ENCODE measurements at regions not wholly inside any gene's neighbourhood (a gene's known extent, or its start where the extent isn't known, plus 50 kb on each side); places are given as distances from the start of the nearest gene placed in this dataset.

- TF ChIP-seq, protein P1, sequence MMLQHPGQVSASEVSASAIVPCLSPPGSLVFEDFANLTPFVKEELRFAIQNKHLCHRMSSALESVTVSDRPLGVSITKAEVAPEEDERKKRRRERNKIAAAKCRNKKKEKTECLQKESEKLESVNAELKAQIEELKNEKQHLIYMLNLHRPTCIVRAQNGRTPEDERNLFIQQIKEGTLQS (CRISPR knock-in tag; conservative IDR thresholded peaks at IDR 0.05), result no peak
- TF ChIP-seq, protein P2, sequence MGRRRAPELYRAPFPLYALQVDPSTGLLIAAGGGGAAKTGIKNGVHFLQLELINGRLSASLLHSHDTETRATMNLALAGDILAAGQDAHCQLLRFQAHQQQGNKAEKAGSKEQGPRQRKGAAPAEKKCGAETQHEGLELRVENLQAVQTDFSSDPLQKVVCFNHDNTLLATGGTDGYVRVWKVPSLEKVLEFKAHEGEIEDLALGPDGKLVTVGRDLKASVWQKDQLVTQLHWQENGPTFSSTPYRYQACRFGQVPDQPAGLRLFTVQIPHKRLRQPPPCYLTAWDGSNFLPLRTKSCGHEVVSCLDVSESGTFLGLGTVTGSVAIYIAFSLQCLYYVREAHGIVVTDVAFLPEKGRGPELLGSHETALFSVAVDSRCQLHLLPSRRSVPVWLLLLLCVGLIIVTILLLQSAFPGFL (CRISPR knock-in tag; IDR thresholded peaks at IDR 0.05; ENCODE audit: borderline replicate concordance), result no peak
- TF ChIP-seq, protein P3, sequence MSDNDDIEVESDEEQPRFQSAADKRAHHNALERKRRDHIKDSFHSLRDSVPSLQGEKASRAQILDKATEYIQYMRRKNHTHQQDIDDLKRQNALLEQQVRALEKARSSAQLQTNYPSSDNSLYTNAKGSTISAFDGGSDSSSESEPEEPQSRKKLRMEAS (CRISPR knock-in tag; IDR thresholded peaks at IDR 0.05), result no peak
- TF ChIP-seq, protein P4, sequence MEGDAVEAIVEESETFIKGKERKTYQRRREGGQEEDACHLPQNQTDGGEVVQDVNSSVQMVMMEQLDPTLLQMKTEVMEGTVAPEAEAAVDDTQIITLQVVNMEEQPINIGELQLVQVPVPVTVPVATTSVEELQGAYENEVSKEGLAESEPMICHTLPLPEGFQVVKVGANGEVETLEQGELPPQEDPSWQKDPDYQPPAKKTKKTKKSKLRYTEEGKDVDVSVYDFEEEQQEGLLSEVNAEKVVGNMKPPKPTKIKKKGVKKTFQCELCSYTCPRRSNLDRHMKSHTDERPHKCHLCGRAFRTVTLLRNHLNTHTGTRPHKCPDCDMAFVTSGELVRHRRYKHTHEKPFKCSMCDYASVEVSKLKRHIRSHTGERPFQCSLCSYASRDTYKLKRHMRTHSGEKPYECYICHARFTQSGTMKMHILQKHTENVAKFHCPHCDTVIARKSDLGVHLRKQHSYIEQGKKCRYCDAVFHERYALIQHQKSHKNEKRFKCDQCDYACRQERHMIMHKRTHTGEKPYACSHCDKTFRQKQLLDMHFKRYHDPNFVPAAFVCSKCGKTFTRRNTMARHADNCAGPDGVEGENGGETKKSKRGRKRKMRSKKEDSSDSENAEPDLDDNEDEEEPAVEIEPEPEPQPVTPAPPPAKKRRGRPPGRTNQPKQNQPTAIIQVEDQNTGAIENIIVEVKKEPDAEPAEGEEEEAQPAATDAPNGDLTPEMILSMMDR (IDR thresholded peaks at IDR 0.05), result no peak
- TF ChIP-seq ZBTB21 (CRISPR knock-in tag; IDR thresholded peaks at IDR 0.05; ENCODE audit: borderline replicate concordance) (no peak), TP53 (CRISPR knock-in tag; IDR thresholded peaks at IDR 0.05) (no peak), STAT6 (CRISPR knock-in tag; conservative IDR thresholded peaks at IDR 0.05; ENCODE audit: low read depth) (no peak), ZNF317 (CRISPR knock-in tag; IDR thresholded peaks at IDR 0.05; ENCODE audit: borderline replicate concordance, low read depth) (no peak)
- TF ChIP-seq, protein P5, sequence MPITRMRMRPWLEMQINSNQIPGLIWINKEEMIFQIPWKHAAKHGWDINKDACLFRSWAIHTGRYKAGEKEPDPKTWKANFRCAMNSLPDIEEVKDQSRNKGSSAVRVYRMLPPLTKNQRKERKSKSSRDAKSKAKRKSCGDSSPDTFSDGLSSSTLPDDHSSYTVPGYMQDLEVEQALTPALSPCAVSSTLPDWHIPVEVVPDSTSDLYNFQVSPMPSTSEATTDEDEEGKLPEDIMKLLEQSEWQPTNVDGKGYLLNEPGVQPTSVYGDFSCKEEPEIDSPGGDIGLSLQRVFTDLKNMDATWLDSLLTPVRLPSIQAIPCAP (CRISPR knock-in tag; IDR thresholded peaks at IDR 0.05), result no peak
Observed at GRCh38 chr9:26551971-26552370, 340.6 kb downstream of the CAAP1 start.
